ENCODE measurements at regions not wholly inside any gene's neighbourhood (a gene's known extent, or its start where the extent isn't known, plus 50 kb on each side); places are given as distances from the start of the nearest gene placed in this dataset.
"Not testable (repeated sequence)": the region's sequence is repeated elsewhere in the genome, so short reads cannot be mapped to it uniquely, and the experiment has no call there.

DNA sequence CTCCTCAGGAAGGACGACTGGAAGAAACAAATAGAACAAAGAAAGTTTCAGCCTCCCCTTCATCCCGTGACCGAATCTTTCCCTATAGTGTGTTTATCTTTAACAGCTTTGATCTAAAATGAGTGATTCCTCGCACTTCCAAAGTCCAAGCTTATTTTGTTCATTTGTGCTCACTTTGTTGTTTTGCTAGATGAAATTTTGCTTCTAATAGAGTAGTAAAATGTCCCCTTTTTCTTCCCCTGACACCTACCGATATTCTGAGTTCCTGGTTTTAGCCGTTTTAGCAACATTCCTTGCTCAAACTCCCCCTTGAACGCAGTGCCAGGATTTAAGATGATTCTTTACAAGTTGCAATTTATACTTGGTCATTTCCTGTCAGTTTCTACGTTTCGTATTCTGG, 204.2 kb downstream of the FGF9 start:
- DNase-seq (ENCODE audit: extremely low read depth, low read depth, low spot score) = no peak

DNA sequence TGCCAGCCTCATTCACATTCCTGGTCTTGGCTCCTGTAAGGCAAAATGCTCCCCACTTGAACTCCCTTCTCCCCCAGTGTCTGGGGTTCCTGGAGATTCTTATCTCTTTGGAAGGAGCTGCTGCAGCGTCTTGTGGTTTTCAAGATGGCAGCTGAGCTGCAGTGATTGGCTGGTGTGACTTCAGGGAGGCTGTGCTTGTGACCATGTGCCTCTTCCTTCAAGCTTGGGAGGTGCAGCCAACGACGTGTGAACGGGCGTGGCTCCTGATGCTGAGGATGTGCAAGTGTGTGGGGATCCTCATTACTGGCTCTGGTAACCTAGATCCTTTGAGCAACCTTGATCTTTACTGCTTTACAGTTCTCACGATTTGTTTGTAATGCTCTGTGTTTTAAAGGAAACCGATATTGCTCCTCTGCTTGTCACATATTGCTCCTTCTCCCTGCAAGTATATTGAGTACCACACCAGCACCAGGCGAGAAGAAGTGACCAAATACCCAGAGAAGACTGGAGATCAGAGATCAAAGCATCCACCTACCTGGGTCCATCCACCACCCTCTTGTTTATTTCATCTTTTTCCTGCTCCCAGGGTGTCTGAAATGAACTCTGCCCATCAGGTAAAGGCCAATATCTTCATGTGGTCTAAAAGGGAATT, 208.5 kb downstream of the FGF9 start:
- no peak for DNase-seq (ENCODE audit: extremely low read depth, low read depth, low spot score)

DNA sequence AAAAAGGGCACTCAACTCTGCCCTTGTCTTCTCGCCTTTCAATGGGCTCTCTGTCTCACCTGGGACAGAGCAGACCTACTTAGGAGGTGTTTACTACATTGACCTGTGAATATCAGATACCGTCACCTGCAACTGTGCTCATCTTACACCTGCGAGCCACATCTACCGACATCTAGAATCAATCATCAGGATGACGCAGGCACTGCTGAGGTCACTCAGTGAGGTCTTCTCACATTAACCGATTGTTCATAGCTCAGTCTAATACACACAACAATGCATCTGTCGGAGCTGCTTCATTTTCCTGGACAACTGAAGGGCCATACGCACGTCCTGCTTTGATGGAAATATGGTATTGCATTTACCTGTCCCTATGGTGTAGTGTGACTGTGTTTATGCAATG, 211.9 kb downstream of the FGF9 start:
- no peak for DNase-seq (ENCODE audit: extremely low read depth, low read depth, low spot score)

DNA sequence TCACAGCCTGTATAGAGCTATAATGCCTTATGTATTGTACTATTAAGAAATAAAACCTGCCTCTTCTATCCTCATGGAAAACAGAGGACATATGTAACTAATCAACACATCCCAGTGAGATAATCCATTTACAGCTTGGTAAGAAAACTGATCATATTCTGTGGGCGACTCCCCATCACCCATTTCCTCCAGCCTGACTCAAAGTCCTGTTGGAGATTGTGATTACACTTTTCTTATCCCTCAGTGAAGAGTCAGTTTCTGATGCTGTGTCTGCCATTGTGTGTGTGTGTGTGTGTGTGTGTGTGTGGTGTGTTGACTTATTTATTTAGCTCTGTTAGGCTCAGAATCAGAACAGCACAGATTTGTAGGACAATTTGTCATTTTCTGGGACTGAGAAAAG, 212.8 kb downstream of the FGF9 start:
- DNase-seq (ENCODE audit: extremely low read depth, low read depth, low spot score) = no peak

DNA sequence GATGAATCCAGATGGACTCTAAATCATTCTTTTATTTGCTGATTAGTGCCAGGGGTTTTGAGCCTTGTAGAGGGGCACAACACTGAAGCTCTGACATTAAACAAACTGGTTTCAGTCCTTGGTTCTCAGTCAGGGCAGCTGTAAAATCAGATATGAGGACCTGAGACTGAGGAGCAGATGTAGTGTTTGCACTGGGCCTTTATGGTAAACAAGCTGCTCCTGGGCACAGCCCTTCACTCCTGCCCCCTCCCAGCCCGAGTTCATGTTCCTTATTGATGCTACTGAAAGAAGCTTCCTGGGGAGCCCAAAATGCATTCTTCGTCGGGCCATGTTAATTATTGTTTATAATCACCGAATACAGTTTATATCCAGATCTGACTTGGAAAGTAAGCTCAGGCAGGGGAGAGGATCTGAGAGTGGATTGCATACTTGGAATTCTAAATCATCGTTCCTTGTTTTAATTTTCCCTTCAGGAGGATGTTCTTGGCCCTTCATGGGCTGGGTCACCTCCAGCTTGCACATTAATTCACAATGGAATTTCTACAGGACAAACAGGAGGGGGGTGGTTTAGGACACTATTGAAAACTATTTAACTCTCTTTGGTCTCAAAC, 213.5 kb downstream of the FGF9 start:
- DNase-seq (ENCODE audit: extremely low read depth, low read depth, low spot score) = no peak

DNA sequence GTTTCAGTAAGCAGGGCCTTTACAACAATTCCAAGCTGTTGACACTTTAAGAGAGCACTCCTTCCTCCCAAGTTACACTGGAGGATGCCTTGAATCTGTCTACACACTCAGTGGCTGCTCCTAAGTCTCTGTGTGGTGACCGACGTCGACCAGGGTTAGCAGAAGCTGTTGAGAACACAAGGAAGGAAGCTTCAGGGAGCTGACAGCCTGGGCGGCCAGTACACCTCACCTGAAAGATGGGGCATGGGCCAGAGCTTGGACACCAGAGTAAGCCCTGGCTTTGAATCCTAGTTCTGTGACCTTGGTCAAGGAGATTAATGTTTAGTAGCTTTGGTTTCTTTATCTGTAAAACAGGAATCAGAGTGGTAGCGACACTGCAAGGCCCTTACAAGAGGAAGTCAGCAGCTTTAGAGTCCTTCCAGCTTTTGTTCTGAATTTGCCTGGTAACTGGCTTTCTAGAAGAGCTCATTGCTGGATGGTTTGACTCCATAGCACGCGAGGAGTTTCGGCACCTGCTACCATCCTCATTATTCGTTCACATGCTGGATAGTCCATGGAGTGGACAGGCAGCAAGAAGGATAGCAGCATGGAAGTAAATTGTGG, 214.2 kb downstream of the FGF9 start:
- DNase-seq (ENCODE audit: extremely low read depth, low read depth, low spot score) = no peak

DNA sequence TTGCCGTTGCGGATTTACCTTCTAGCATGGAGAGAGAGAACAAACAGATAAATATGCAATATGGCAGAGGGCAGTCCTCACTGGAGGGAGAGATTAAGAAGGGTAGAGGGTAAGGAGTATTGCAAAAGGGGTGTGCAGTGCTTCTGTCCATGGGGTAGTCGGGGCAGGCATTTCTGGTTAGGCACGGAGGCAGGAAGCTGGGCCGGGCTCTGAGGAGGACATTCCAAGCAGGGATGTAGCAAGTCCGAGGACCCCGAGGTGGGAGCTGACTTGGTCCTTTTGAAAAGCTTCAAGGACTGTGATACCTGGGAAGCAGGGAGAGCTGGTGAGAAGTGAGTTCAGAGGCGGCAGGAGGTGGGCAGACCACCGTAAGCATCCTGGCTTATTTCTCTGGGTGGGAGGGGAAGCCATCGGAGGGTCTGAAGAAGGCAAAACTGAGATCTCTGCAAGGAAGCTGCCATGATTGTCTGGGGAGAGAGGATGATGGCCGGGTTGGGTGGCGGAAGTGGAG, 214.9 kb downstream of the FGF9 start:
- no peak for DNase-seq (ENCODE audit: extremely low read depth, low read depth, low spot score)

DNA sequence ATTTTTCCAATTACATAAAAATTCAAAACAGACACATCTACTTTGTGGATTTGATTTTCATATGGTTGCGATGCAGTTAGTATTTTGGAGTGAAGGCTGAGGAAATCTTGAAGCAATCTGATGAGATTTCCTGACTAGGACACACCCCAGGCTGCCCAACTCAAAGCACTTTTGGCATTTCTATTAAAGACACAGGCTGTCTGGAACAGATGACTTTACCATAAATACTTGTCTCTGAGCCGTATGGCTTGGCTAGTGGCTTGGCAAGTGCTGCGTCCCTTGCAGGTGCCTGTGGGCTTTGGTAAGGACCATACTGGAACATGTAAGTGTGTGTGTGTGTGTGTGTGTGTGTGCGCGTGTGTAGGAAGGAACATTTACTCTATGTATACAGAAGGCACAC, 218.8 kb downstream of the FGF9 start:
- no peak for DNase-seq (ENCODE audit: extremely low read depth, low read depth, low spot score)

DNA sequence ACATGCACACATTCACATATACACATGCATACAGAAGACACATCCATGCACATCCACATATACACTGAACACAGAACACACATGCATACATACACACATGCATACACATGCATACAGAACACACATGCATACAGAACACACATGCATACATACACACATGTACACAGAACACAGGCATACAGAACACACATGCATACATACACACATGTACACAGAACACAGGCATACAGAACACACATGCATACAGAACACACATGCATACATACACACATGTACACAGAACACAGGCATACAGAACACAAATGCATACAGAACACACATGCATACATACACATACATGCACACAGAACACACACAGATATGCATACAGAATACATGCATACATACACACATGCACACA, 219.3 kb downstream of the FGF9 start:
- DNase-seq (ENCODE audit: extremely low read depth, low read depth, low spot score) = not testable (repeated sequence)

DNA sequence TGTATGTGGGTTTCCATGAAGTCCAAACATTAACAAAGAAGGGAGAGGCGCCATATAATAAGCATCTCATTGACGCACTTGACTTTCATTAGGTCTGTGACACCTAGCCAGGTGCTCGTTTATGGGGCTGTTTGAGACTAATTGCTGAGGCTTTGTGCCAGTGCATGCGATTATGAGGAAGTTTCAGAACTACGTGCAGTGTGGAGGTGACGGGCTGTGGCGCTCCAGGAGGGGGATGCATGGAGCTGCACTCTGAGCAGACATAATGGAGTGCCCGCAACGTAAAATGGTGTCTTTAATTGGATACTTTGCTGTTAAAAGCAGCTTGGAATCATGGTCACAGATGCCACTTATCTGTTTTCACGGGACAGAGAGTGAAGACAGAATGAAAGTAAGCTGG, 223.2 kb downstream of the FGF9 start:
- no peak for DNase-seq (ENCODE audit: extremely low read depth, low read depth, low spot score)

DNA sequence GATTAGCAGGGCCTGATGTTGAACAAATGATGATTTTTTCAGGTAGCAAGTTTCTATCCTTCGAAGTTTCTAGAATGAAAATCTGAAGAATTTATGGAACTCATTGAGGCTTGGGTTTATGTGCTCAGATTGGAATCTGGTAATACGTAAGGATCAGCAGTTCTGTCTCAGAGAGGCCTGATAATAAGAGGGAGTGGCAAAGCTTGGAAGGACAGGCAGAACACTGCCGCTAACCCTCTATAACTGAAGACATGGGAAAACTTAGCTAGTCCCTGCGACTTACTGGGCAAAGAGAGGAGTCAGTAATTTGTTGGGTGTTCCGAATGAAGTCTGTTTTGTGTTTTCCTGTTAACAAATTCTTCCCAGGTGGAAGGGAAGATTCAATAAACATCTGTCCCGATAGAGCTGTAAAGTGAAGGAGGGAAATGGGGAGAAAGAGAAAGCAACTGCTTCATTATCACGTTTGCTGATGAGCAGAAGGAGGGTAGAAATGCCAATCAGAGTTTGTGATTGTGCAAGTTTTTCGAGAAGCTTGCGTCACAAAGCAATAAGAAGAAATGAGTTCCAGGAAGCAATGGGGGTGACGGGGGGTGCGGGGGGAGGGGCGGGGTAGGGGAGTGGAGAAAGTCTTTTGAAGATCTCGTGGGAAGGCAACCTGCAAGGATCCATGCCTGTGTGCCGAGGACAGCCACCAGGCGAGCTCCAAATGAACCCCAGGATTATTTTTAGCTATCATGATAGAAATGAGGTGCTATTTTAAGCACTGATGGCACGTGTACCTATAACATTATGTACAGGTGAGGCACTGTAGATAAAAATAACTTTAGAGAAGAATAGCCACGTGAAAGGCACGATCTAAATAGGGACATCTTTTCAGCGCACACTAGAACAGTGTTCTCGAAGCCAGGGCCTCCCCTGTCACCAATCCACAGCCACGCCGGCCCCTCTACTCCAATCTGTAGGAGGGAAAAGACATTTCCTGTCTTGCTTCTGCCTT, 224.1 kb downstream of the FGF9 start:
- no peak for DNase-seq (ENCODE audit: extremely low read depth, low read depth, low spot score)

DNA sequence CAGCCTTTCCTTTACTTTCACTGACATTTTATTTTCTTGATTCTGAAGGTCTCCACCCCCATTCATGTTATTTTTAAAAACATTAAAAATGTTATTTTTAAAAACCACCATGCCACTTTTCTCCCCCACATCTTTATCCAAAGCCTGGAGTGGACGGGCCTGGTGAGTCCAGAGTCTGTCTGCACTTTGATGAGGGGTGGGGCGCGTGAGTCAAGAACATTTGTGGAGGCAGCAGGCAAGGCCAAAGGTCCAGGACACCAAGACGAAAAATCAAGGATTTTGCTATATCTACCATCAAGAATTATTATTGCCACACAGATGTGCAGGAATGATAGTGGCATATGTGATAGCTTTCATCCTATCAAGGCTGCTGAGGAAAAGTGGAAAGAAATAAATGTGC, 224.9 kb downstream of the FGF9 start:
- DNase-seq (ENCODE audit: extremely low read depth, low read depth, low spot score) = no peak

DNA sequence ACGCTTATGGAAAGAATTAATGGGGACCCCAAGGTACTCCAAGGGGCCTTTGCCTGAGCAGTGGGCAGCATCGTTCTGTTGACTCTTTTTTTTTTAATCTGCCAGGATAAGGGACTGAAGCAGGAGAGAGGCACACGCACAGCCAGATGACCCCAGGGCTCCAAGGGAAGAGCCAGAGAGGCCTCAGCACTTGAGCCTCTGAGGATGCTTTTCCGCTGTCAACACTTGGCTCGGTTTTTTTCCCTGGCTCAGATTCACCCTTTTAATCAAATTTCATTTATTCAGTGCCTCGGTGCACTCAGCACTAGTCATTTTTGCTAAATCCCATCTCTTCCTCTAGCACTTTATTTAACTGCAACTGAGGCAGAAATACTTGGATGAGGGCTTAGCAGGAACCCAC, 226.3 kb downstream of the FGF9 start:
- no peak for DNase-seq (ENCODE audit: extremely low read depth, low read depth, low spot score)

DNA sequence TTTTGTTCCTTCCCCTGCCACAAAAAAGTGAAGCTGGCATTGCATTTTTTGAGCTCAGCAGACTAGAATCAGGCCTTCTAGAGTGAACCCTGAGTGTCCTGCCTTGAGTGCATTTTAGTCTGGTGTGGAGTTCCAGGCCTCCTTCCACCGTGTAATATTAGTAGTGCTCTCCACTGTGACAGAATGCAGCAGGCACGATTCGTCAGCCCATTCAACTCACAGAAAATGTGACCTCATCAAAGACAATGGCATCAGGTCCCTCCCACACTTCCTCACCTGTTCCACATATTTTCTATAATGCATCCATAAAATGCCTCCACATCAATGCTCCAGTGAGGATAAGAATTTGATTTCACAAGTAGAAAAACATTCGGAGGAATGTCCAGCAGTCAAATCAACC, 227.6 kb downstream of the FGF9 start:
- DNase-seq (ENCODE audit: extremely low read depth, low read depth, low spot score) = no peak

DNA sequence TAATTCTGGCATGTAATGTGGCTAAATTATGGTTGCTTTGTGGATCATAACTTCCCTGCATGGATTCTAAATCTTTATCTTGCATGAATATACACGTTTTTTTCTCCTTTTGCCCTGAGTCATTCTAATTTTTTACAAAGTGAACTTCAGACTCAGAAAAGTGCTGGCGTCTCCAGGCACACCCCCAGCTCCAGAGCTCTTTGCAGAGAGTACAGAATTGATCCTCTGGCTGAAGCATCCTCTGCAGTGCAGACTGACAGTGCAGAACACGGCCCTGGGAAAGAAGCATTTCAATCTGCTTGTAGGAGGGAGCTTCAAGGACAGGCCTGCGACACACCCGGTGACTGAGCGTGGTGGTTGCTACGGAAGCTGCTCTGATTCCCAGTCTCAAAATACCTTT, 228.1 kb downstream of the FGF9 start:
- no peak for DNase-seq (ENCODE audit: extremely low read depth, low read depth, low spot score)

DNA sequence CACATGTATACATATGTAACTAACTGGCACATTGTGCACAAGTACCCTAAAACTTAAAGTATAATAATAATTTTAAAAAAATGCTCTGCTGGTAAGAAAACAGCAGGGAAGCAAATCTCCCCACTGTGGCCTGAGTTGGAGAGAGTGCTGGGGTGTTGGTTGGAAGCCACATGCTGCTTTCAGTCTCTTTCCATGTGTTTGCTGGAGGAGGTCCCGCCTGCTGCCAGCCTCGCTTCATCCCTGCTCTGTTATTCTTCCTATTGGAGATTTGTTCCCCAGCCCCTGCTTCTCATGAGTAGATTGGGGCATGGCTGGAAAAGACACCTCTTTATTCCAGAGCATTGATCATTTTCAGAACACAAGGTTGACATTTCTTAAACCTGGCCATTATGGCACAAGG, 230.5 kb downstream of the FGF9 start:
- DNase-seq (ENCODE audit: extremely low read depth, low read depth, low spot score) = no peak

DNA sequence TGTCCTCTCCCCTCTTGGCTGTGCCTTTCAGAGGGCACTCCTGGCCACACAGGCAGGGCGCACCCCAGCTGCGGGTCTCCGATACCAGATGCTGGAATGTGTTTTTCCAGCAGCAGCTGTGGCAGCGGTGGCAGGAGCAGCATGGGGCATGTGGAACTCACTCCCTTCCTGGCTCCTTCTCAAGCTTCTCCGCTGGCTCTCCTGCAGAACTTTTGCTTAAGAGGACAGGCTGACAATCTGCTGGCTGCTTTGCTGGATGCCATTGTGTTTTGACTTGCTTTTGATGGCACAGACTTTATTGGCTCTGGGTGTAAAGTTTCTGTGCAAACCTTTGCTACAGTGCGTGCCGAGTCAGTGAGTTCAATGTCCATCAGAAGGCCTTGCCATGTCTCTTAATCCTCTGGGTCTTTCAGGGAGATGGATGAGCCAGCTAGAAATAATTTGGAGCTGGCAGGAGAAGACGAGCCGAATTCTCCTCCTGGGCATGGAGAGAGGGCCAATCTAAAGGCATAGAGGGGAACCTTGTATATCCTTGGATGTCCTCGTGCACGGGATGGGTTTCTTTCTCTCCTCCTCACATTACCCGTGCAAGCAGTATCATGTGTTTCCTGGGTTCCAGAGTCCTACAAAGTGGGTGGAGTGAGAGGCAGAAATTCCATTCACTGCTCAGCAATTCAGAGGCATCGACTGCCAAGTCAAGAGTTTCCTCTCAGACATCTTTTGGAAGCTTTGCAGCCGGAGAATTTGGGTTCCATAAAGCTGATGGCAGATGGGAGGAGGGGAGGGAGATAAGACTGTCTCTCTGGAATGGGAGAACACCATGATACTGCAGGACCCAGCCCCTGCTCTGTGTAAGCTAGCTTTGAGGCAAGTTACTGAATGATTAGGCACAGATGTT, 231.2 kb downstream of the FGF9 start:
- no peak for DNase-seq (ENCODE audit: extremely low read depth, low read depth, low spot score)

DNA sequence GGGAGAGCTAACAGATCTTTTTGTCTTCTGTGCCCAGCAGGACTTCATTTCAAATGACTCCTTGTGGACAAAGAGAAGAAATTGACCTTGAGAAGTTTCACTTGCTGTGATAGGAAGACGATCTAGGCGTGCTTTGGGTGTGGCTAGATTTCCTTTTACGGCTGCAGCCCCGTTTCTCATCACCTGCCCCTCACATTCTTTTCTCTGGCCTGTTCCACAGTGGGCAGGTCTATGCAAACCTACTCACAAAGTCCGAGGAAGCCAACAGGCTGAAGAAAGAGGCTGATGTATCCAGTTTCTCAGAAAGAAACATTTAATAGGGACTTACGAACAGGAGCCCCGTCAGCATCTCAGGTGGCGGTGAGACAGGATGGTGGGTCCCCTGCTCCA, 231.8 kb downstream of the FGF9 start:
- DNase-seq (ENCODE audit: extremely low read depth, low read depth, low spot score) = no peak

DNA sequence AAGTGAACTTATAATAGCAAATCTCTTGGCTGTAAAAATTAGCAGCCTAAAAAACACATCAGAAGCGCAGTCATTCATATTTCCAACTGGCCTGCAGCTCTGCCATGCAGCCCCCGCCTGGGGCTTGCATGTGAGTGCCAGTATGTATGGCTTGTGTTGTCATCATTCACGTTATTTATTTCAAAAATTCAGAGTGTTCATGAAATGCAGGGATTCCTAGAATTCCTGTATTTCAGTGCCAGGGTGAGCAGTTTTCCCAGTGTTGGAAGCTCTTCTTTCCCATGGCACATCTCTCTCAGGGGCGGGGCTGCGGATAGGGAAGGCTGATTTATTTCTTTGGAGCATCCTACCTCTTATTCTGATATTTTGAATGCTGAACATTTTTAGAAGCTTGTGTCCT, 234.6 kb downstream of the FGF9 start:
- no peak for DNase-seq (ENCODE audit: extremely low read depth, low read depth, low spot score)

DNA sequence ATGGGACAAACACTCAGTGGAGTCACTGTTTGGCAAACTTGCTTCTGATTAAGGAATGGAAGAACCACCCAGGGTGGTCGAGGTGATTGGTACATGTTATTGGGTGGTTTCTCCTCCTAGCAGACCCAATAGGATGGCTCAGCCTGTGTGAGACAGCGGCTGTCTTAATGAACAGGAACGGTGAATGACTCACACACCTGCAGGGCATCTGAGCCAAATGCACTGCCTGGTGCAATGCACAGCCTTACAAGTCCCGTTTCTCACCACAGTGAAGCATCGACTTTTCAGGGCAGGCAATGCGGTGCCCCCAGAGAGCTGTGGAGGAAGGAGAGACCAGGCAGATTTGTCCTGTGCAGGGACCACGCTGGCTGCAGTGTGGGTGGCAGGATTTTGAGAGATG, 238.5 kb downstream of the FGF9 start:
- no peak for DNase-seq (ENCODE audit: extremely low read depth, low read depth, low spot score)

Measured in glomerular endothelial cell (primary cell).